ENCODE measurements at regions not wholly inside any gene's neighbourhood (a gene's known extent, or its start where the extent isn't known, plus 50 kb on each side); places are given as distances from the start of the nearest gene placed in this dataset.

DNA sequence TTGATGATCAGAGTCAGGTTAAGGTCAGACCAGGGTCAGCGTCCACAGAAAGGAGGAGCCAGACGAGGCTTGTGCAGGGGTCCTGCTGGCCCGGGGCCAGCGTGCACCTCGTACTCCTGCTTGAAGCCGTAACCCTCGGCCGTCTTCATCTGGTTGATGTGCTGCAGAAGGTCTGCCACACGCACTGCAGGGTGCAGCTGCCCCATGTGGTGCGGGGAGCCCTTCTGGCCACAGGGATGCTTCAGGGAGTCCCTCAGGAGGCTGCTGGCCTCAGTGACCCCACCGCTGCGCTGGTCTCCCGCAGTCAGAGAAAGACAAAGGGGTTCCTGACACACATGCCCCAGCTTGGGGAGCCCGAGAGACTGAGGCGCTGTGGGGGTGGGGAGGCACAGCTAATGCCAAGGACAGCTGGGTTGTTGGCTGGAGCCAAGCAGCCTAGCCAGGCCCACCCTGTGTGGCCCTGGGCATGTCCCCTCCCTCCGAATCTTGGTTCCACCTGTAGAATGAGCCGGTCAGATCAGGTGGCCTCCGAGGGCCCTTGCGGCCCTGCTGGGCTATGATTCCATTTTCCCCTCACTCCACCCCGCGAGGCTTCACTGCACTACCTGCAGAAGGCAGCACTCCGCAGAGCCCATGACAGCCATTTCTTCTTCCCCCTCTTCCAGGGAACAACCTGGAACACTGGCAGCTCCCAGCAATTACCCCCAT is 251.9 kb downstream of the PTPRU start:
- no peak for DNase-seq (ENCODE audit: low spot score)

DNA sequence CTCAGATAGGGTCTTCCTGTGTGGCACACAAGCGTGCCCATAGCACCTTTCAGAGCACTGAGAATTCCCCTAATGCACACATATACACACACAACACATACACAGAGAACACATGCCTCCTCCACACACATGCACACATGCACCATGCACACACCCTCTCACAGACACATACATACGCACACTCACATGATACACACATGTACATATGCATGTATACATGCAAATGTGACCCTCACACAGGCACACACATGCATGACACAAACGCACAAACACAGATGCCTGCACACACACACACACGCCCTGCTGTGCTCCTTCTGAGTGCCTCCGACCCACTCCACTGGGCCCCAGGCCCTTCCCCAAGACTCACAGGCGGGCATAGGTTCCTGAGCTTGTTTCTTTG is 251.0 kb downstream of the PTPRU start:
- DNase-seq (ENCODE audit: low spot score), result no peak

DNA sequence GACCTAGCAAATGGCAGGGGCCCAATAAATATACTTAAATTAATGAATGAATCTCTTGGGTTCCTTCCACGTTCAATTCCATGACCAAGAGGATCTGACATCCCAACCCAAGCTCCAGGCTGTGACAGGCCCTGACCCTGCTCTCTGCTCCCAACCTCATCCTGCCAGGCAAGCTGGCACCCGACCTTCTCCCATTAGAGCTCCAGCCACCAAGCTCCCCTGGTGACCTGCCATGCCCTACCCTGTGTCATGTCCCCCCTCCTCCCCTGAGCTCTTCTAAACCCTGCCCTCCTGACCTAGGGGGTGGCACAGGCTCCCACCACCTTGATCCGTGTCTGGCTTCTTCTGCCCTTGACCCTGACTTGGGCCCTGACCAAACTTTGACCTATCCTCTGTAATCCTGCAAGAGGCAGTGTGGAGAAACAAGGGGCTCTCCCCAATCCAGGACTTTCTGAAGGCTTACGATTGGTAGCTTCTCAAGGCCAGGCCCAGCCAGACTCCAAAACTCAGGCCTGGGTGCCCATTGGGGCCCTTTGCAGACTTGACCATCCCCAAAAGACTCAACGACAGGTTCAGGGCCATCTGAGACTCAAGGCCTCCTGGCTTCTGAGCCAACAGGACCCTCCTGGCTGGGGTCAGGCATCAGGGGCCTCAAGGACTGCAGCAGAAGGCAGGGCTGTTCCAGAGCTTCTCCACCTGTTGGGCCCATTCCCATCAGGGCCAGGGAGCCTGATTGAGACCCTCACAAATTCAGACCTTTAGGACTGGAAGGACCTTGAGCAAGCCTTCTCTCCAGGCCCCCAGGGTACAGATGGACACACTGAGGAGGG is 249.0 kb downstream of the PTPRU start:
- DNase-seq (ENCODE audit: low spot score), result no peak

DNA sequence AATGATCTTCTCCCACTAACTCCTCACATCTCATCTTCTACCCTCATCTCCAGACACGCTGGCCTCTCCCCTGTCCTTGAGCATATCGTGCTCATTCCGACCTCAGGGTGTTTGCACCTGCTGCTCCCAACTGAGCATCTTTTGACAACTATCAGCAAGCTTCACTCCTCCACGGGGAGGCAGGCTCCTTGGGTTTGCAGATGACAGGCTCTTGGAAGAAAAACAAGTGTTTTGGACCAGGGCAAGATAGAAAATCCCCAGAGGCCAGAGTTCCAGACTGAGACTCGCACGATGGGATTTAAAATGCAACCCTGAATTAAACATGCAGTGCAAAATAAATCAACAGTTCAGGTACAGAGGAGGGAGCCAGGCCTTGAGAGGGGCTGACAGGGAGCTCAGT is 246.7 kb downstream of the PTPRU start:
- no peak for DNase-seq (ENCODE audit: low spot score)

DNA sequence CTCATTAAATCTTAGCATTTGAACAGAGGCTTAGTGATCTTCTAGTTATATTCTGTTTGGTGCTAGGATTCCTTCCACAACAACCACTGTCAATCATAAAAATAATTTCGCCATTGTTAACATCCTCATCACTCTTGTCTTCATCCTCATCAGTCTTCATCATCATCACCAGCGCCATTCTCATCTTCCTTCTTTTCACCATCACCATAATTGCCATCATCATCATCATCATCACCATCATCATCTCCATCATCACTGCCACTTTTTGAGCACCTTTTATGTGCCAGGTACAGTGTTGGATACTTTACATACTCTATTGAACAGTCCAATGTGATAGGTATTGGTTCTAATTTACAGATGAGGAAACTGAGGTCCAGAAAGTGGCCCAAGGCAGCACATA is 245.7 kb downstream of the PTPRU start:
- DNase-seq (ENCODE audit: low spot score), result no peak

DNA sequence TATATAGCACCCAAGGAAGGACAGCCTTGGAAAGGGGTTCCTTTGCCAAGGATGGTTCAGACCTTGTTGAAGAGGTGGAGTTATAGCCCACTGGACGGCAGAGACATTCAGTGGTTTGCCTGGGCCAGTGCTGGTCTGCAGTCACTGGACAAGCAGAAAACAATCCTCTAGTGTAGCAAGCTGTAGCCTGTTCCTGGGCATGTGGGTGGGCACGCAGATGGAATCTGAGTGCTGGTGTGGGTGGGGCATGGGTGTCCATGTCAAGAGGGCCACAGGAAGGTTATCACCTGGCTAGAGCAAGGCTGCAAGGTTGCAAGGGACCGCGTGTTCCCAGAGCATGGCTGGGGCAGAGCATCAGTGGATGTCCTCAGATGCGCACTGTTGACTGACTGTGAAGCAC is 244.7 kb downstream of the PTPRU start:
- DNase-seq (ENCODE audit: low spot score), result no peak

DNA sequence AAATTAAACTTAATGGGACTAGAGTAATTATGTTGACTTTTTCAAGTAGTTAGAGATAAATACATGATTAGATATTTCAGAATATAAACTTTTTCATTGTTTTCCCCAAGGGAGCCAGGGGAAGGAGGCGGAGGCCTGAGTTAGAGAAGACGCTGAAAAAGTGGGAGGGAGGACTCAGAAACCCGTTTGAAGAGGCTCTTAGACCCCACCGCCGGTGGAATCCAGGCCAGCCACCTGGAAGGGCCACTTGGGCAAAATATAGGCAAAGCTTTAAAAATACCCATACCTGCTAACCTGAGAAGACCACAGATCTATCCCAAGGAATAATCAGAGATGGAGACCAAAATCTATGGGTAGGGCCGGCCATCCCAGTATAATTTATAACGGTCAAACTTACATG is 242.6 kb downstream of the PTPRU start:
- no peak for DNase-seq (ENCODE audit: low spot score)

DNA sequence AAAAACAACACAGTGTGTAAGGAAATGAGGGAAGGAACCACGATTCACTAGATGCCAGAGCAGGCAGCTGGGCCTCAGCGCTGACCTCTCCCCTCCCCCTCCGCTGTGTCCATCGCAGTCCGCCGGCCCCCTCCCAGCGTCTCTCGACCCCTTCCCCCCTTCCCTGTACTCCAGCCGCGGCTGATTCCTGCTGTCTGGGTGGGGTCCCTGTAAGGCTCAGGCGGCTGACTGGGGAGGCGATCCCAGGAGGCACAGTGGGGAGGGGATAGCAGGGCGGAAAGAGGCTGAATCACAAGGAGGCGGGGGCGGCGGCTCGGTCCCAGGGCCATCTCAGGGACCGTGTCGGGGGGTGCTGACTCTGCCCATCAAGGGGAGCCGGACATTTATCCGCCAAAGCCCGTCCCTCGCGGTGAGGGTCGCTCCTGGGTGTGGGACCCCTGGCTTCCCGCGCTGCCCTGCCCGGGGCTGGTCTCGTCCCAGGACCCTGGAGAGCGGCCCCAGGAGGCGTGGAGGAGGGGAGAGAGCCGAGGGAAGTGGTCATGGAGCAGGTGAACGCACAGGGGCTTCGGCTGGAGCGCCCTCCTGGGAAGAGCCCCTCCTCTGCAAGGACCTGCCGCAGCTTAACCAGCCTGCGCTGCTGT is 241.9 kb downstream of the PTPRU start:
- DNase-seq (ENCODE audit: low spot score), result no peak

DNA sequence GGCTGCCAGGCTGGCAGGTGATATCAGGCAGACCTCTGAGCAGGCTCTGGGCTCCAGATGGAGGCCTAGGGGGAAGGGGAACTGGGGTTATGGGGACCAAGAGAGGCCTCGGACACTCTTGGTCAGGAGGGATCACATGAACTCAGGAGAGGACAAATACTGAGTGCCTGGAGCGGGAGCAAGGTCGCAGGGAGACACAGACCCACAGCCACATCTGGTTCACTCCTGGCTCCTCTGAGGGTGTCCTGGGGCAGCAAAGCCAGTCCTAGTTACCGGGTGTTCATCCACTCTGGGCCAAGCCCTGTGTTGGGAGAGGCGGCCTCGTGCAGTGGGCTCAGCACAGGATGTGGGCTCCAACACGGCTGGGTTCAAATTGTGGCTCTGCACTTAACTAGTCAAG is 239.0 kb downstream of the PTPRU start:
- no peak for DNase-seq (ENCODE audit: low spot score)

DNA sequence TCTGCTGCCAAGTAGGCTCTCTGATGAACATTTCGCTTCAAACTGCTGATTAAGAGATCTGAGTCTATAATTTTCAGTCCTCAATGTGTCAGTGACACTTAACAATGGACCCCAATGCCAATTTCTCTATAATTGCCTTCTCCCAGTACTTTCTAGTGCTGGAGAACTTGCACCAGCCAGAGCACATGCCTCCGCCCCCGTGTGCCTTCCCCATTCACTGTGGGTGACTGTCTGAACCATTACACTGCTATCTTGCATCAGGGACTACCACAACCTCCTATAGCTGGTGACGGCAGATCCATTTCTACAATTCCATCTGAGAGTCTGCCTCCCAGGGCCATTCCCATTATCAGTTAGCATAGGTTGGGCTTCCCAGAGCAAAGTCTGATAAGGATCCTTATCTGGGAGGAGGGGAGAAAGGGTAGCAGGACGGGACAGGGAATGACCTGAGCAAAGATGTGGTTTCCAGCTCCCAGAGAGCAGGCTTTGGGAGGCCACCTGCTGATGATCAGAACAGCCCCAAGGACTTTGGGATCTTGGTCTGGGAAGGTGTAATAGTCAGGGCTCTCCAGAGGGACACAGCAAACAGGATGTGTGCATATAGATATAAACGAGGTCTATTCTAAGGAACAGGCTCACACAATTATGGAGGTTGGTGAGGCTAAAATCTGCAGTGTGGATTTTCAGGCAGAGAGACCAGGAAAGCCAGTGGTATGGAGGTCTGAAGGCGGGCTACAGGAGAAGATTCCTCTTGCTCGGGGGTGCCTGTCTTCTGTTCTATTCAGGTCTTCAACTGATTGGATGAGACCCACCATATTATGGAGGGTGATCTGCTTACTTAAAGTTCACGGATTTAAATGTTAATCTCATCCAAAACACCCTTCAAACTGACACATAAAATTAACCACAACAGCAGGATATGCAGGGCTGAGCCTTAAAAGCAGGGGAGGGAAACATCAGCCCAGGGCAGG is 238.2 kb downstream of the PTPRU start:
- DNase-seq (ENCODE audit: low spot score), result no peak

DNA sequence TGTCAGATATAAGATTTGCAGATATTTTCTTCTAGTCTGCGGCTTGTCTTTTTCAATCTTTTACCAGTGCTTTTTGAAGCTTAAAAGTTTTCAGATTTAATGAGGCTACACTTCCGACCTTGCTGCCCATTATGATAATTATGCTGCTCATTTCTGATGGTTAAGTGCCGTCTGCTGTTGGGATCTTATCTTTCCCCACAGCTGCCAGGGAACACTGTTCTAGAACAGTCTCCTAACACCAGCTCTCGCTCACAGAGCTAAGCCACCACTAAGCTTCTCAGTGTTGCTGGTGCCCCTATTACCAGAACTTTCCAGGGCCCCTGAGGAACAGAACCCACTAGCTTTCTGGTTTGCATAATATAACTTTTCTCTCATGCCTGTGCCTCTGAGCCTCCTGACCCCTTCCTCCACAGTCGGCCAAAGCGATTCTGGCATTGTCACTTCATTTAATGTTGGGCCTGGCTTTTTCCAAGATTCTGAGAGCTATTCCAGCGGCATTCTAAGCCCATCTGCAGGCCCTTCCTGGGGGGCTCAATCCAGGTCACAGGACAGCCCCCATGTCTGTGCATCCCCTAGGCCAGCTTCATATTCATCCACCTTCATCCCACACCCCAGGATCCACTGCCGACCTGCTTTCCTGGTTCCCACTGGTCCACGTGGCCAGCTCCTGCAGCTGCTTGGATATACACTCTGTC is 237.0 kb downstream of the PTPRU start:
- no peak for DNase-seq (ENCODE audit: low spot score)

DNA sequence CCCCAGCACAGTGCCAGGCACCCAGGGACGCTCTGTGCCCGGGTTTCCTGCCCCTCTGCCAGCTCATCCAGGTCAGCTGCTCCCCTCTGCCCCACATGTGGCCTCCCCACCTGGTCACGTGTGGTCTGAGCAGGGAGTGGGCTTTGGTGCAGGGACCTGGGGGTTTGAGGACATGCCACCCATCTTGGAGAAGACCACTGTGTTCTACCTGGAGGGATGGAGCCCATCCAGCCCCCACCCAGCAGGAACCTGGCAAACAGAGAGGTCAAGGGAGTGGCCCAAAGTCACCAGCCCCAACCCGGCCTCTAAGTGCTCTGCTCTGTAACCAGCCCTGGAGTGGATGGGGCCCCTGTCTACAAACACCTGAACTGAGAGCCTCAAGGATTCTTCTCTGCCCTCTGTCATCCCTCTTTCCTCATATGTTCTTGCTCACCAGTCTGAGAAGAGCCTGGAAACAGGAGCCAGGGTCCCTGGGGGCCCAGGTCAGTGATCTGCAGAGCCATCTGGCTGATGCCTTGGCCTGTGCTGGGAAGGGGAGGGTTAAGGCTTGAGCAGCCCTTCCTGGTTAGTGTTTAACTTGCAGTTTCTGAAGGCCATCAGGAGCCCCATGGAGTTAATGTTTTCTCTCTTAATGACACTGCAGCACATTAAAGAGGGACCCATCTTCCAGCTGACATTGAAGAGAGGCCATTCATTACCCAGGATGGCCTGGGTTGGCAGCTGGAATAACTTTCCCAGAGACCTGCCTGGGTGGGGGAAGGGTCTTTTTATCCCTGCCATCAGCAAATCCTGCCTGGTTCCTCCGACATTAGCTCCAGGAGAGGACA is 235.4 kb downstream of the PTPRU start:
- DNase-seq (ENCODE audit: low spot score), result no peak

DNA sequence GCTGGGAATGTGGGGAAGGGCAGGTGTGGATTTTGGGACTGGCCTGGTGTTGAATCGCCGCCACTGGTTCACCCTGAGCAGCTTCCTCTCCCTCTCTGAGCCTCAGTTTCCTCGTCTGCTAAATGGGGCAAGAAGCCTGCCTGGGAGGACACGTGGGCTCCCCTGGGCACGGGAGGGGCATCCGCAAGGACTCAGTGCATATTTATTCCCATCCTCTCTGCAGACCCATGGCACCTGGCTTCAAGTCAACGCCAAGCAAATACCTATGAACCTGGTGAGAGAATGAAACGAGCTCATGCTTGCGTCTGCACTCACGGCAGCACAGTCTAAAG is 234.4 kb downstream of the PTPRU start:
- no peak for DNase-seq (ENCODE audit: low spot score)

DNA sequence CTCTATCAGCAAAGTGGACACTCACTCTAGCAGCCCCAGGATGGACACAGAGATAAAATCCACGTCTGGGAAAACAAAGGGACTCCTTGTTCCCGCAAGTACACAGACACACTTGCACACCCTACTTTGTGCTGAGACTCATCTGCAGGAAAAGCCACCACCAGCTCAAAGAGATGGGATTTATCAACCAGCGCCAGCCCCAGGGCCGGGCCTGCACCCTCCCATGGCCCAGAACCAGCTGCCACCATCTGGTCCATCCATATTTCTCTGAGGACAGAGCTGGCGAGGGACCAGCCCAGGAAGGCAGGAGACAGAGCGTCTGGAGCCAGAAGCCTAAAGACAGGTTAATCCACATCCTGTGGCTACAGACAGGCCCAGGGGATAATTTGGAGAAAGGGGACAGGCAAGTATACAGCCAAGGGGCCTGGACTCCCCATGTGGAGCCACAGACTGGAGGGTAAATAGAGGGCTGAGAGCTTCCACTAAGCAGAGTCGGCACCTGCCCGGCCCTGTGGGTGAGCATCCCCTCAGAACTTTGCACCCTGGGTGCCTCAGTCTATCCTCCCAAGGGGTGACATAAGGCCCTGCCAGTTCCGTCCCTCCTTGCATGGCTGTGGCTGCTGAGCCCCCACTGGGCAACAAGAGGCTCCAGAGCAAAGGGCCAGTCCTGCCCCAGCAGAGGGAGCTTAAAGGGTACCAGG is 233.9 kb downstream of the PTPRU start:
- DNase-seq (ENCODE audit: low spot score), result no peak

DNA sequence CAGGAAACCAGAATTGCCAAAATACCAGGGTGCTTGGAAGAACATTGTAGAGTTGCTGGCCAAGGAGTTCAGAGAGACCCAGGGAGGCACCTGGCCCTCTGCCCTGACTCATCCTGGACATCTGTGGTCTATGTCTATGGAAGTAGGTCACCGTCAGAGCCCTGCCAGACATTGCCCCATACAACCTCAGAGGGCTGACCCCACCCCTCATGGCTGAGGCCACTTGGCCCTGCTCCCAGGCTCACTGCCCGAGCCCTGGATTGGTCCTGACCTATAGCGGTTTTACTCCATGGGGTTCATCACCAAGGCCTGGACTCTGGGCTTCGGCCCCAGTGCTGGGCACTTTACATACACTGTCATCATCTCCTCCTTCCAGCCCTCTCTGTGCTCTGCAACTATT is 233.1 kb downstream of the PTPRU start:
- DNase-seq (ENCODE audit: low spot score), result no peak

DNA sequence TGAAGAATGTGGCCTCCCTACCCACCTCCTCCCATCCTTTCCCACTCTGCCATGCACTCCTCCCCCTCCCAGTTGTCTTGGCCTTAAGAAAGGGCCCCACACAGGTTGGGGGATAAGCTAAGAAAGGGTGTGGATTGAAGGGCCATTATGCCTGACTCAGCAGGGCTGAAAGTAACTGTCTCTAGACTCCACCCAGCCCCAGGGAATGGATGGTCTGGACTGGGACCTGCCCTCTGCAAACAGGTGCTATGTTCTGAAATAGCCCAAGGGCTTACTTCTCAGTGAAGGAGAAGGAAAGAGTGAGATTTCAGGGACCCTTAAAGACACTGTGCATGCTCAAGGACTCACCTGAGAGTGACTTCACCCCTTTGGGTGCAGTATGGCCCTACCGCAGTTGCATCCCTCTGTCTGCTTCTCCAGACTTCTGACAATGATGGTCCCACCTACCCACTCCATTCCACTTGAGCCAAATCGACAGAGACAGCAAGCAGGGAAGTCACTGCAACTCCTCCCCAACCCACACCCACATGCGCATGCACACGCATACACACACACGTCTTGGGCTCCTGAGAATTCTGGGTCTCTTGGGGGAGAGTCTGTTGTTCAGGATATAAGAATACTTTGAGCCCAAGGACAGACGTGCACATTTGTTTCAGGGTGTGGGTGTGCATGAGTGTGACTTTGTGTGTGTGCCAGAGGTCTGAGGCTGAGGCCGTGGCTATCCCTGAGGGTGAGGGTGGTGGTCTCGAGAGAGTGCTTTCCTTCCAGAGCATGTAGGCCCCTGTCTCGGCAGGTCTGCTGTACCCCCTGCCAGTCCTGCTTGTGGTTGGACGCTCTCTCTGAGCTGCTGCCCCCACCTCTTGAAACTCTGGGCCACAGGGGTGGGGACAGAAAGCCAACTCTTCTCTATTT is 231.9 kb downstream of the PTPRU start:
- DNase-seq (ENCODE audit: low spot score), result no peak

DNA sequence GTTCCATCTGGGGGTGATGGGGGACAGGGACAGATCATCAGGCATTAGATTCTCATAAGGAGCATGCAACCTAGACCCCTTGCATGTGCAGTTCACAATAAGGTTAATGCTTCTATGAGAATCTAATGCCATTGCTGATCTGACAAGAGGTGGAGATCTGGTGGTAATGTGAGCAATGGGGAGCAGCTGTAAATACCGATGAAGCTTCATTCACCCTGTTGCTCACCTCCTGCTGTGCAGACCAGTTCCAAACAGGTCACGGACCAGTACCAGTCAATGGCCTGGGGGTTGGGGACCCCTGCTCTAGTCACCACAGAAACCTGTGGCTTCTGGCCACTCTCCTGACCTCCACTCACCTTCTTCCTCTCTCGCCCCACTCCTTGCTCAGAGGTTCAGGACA is 229.9 kb downstream of the PTPRU start:
- no peak for DNase-seq (ENCODE audit: low spot score)

DNA sequence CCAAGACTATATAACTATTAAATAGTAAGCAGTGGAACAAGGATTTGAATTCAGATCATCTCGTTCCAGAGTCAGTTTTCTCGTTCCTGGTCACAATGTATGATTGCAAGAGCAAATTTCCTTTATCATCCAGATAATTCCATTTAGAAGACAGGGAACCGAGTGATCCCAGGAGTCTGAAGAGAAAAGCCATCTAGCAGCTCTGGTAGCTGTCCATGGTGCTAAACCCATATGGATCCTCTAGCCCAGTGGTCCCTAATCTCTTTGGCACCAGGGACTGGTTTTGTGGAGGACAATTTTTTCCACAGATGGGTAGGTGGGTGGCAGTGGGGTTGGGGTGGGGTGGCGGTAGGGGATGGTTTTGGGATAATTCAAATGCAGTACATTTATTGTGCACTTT is 229.4 kb downstream of the PTPRU start:
- DNase-seq (ENCODE audit: low spot score), result no peak

DNA sequence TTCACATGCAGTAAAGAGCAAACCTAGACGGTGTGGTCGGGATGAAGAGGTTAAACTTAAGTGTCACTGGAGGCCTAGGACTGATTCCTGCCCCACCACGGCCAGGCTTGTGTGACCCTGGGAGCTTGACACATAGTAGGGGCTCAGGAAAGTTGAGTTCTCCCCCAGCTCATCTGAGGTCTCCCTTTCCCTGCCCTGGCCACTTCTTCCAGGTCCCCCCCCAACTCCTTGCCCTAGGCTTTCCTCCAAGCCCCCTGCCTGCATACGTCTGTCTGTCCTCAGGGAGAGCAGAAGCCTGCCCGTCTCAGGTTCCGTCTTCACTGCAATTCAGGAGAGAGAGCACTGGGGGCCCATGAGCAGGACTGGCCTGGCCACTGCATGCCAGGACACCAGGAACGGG is 225.8 kb downstream of the PTPRU start:
- no peak for DNase-seq (ENCODE audit: low spot score)

All from SW480 (cell line).